Testis (tissue), 2 donors: ENCODE measurements at regions not wholly inside any gene's neighbourhood (a gene's known extent, or its start where the extent isn't known, plus 50 kb on each side); places are given as distances from the start of the nearest gene placed in this dataset.
"Not testable (repeated sequence)": the region's sequence is repeated elsewhere in the genome, so short reads cannot be mapped to it uniquely, and the experiment has no call there.

Source experiments
- DNase-seq: peaks from one replicate; pipeline ENCODE4 v3.0.0-alpha.2; 2019
- H3K27ac ChIP-seq, 2 donors: fragments of 200-600 bp; sonication (generic); one replicate each; pipeline ENCODE4 v1.5.1; 2019
- H3K27me3 ChIP-seq: fragments of 200-600 bp; sonication (generic); one replicate; pipeline ENCODE4 v1.5.1; 2019
- H3K36me3 ChIP-seq: fragments of 200-600 bp; sonication (generic); one replicate; pipeline ENCODE4 v1.5.1; 2017; ENCODE audit warnings: low read depth; ENCODE audit errors: missing control alignments
- H3K4me1 ChIP-seq: fragments of 200-600 bp; sonication (generic); one replicate; pipeline ENCODE4 v1.5.1; 2019
- H3K4me3 ChIP-seq, 2 donors: fragments of 200-600 bp; sonication (generic); one replicate each; pipeline ENCODE4 v1.5.1; 2017 to 2019
- H3K9me3 ChIP-seq: fragments of 200-600 bp; sonication (generic); one replicate; pipeline ENCODE4 v1.5.1; 2017
- CTCF ChIP-seq, 3 experiments: fragments of 450-650 bp in 2 of 3; fragments of 200-600 bp in 1 of 3; sonication (generic) in 1 of 3; IDR thresholded peaks; one replicate each; pipeline ENCODE4 v1.5.1; 2016 to 2019; ENCODE audit warnings: antibody characterized with exemption in 3 of 3, mild to moderate bottlenecking in 2 of 3, moderate library complexity in 1 of 3
- POLR2A ChIP-seq: fragments of 450-650 bp; IDR thresholded peaks from one replicate; pipeline ENCODE4 v1.6.1; 2017; ENCODE audit warnings: antibody characterized with exemption, mild to moderate bottlenecking, moderate library complexity
- WGBS, 2 donors: methylation state at CpG; one replicate each; pipeline ENCODE4 v1.1.5; 2018; 5-methylcytosine and 5-hydroxymethylcytosine counted together
- intact Hi-C: fragments of 100-400 bp; cut with DNase I; formaldehyde crosslinking; loops from one replicate; pipeline ENCODE4 v1.15.1; 2023; ENCODE audit warnings: low total_unique reads

- 78 to 89% methylated on average over 3 of the region's 3 CpGs for whole genome bisulfite sequencing, 2 donors
- intact Hi-C loops: no loop called here
- Histone ChIP-seq H3K27me3 (no peaks in the 10 kb centered on the region), H3K27ac (no peak overlapping the region), H3K9me3 (no peaks in the 10 kb centered on the region), H3K4me1 (no peaks in the 10 kb centered on the region), H3K4me3 (no peak overlapping the region), H3K36me3 (no peaks in the 10 kb centered on the region)
- no peak for DNase-seq
- TF ChIP-seq POLR2A (no peak), CTCF (IDR thresholded peaks at IDR 0.05) (no peak)
Measured at GRCh38 chr14:43792980-43793379, 714.1 kb downstream of the FSCB start.

DNA sequence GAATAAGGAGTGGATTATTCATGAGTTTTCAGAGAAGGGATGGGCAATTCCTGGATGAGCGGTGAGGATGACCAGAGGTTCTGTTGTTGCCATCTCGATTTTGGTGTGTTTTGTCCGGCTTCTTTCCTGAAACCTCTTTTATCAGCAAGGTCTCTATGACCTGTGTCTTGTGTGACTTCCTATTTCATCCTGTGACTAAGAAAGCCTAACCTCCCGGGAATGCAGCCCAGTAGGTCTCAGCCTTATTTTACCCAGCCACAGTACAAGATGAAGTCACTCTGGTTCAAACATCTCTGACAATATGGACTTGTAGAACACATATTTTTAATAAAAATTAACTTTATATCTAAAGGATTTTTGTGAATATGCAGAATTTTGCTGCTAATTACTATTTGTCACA lies 716.4 kb downstream of the FSCB start:
- H3K4me1 ChIP-seq: no peaks in the 10 kb centered on the region
- WGBS, 2 donors: 83 to 88% methylated on average over 4 of the region's 4 CpGs

GRCh38 chr14:43789458-43789857 lies 717.6 kb downstream of the FSCB start:
- Histone ChIP-seq H3K36me3 (no peaks in the 10 kb centered on the region), H3K9me3 (no peaks in the 10 kb centered on the region), H3K27me3 (no peaks in the 10 kb centered on the region), H3K27ac (no peak overlapping the region), H3K4me1 (no peaks in the 10 kb centered on the region), H3K4me3 (no peak overlapping the region)
- TF ChIP-seq CTCF (IDR thresholded peaks at IDR 0.05): no peak
- no peak for TF ChIP-seq POLR2A
- intact Hi-C loops: no loop called here
- WGBS, 2 donors: 90 to 93% methylated on average over 2 of the region's 2 CpGs
- no peak for DNase-seq

More for the DNA sequence above, 716.4 kb downstream of the FSCB start:
- Histone ChIP-seq H3K4me3 (no peak overlapping the region), H3K27me3 (no peaks in the 10 kb centered on the region), H3K27ac (no peak overlapping the region), H3K9me3 (no peaks in the 10 kb centered on the region), H3K36me3 (no peaks in the 10 kb centered on the region)
- no peak for DNase-seq
- no peak for TF ChIP-seq POLR2A
- no peak for TF ChIP-seq CTCF (IDR thresholded peaks at IDR 0.05)
- intact Hi-C loops: no loop called here

DNA sequence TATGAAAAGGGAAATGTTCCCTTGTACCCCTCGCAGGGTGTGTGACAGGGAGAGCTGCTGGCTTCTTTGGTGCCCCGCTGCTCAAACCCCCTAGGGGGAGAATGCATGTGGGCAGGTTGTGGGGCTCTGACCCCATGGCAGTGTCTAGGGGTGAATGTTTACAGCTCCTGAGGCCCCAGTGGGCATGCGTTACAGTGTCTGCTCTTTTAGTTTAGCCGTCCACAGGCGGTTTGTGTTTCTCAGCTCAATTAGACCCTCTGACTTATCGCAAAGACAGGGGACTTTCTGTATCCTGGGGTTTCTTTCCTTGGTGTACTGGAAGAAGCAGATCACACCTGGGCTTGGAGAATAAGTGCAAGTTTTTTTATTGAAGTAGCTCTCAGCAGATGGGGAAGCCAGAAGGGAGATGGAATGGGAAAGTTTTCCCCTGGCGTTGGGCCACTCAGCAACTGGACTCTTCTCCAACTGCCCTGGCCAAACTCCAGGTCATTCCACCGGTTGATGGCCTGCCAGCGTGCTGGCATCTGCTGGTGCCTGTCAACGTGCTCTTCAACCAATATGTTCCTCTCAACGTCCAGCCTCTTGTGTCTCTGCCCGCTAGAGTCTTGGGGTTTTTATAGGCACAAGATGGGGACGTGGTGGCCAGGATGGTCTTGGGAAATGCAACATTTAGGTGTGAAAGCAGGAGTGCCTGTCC lies 720.9 kb downstream of the FSCB start:
- no peak for TF ChIP-seq CTCF (IDR thresholded peaks at IDR 0.05)
- no peak for TF ChIP-seq POLR2A
- no peaks in the 10 kb centered on the region for H3K4me1 ChIP-seq
- no peaks in the 10 kb centered on the region for H3K27me3 ChIP-seq
- no peaks in the 10 kb centered on the region for H3K9me3 ChIP-seq
- no peak overlapping the region for H3K4me3 ChIP-seq
- H3K36me3 ChIP-seq: no peaks in the 10 kb centered on the region
- DNase-seq: no peak
- WGBS, 2 donors: 87 to 88% methylated on average over 13 of the region's 13 CpGs
- H3K27ac ChIP-seq: no peak overlapping the region
- intact Hi-C loops: no loop called here

- H3K36me3 ChIP-seq, intact Hi-C loops: not testable (repeated sequence)
Measured at GRCh38 chr14:43784432-43784831, 722.7 kb downstream of the FSCB start.

More at GRCh38 chr14:43784432-43784831, 722.7 kb downstream of the FSCB start:
- not testable (repeated sequence) for H3K27ac ChIP-seq, H3K4me3 ChIP-seq, H3K27me3 ChIP-seq, DNase-seq, H3K9me3 ChIP-seq, H3K4me1 ChIP-seq
- 74 to 84% methylated on average over 10 of the region's 10 CpGs for WGBS, 2 donors
